NB4 (cell line): ENCODE measurements at regions not wholly inside any gene's neighbourhood (a gene's known extent, or its start where the extent isn't known, plus 50 kb on each side); places are given as distances from the start of the nearest gene placed in this dataset.

ENCODE experiments used
- DNase-seq: peaks from one replicate; pipeline ENCODE4 v3.0.0; 2010; ENCODE audit warnings: low read depth
- H3K4me3 ChIP-seq: one replicate; pipeline ENCODE4 v1.5.1; 2011; ENCODE audit warnings: mild to moderate bottlenecking, low read depth, low read length, moderate library complexity
- MYC ChIP-seq: IDR thresholded peaks from 2 replicates; pipeline ENCODE4 v1.6.1; 2011; ENCODE audit warnings: low read depth, low read length
- POLR2A ChIP-seq: IDR thresholded peaks from 2 replicates; pipeline ENCODE4 v1.6.1; 2011; ENCODE audit warnings: mild to moderate bottlenecking; ENCODE audit not compliant: insufficient read length; ENCODE audit errors: extremely low read depth
- TF ChIP-seq, protein P1 (sequence below): IDR thresholded peaks from one replicate; pipeline ENCODE4 v1.5.1; 2012; ENCODE audit warnings: low read depth, low read length
- TF ChIP-seq, protein P2 (sequence below): IDR thresholded peaks from 2 replicates; pipeline ENCODE4 v1.6.1; 2011; ENCODE audit warnings: low read depth, low read length

DNA sequence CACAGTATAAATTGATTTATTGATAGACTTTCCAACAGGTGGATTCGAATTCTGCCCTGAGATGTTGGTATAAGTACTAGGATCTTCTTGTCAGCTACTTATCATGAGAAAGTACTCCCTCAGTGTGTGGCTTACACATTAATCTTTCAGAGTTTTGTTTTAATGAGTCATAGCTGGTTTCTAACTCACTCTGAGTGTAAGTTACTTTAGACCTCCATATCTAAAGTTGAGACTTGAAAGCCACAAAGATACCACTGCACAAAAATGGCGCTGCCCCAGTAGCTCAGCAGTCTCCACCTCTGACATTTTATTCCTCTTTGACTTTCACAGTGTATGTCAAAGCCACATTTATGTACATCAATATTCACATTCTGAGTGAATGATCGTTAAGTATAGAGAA is 318.5 kb downstream of the ARAP2 start:
- TF ChIP-seq MYC (no peak), POLR2A (no peak)
- TF ChIP-seq, protein P1, sequence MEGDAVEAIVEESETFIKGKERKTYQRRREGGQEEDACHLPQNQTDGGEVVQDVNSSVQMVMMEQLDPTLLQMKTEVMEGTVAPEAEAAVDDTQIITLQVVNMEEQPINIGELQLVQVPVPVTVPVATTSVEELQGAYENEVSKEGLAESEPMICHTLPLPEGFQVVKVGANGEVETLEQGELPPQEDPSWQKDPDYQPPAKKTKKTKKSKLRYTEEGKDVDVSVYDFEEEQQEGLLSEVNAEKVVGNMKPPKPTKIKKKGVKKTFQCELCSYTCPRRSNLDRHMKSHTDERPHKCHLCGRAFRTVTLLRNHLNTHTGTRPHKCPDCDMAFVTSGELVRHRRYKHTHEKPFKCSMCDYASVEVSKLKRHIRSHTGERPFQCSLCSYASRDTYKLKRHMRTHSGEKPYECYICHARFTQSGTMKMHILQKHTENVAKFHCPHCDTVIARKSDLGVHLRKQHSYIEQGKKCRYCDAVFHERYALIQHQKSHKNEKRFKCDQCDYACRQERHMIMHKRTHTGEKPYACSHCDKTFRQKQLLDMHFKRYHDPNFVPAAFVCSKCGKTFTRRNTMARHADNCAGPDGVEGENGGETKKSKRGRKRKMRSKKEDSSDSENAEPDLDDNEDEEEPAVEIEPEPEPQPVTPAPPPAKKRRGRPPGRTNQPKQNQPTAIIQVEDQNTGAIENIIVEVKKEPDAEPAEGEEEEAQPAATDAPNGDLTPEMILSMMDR: no peak
- TF ChIP-seq, protein P2, sequence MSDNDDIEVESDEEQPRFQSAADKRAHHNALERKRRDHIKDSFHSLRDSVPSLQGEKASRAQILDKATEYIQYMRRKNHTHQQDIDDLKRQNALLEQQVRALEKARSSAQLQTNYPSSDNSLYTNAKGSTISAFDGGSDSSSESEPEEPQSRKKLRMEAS: no peak
- no peak for DNase-seq
- no peak overlapping the region for H3K4me3 ChIP-seq

DNA sequence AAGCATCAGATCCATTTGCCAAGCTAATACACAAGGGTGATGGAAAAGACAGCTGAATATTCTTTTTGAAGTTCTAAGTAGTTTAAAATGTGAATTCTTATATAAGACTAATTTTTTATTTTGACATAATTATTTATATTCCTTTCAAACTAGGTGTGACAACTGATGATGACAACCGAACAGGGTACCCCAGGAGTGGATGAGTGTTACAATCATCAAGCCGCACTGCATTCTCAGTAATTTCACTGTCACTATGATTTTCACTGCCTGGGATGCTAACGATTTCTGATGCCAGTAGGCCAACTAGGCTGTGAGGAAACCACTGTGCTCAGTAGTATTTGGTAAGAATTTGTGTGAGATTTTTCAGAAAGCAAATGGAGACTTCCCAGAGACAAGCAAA is 317.5 kb downstream of the ARAP2 start:
- no peak for DNase-seq
- TF ChIP-seq, protein P1: no peak
- TF ChIP-seq, protein P2: no peak
- TF ChIP-seq MYC: no peak
- no peak for TF ChIP-seq POLR2A
- no peak overlapping the region for H3K4me3 ChIP-seq

DNA sequence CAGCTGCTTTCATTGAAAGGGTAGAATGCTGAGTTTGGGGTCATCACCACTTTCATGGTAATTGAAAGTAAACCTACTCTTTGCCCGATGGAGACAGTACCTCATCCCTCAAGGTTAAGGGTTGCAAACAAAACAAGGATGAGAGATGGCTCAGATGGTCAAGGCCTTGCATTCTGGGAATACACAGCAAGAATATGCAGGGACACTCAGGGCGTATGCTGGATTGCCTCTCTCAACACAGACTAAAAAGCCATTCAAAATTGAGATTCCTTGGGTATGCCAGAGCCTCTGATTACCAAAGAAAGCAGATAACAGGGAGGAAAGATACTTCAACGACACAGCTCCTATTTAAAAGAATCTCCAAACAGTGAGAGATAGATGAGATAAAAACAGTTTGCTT is 310.4 kb downstream of the ARAP2 start:
- DNase-seq: no peak
- TF ChIP-seq, protein P2: no peak
- TF ChIP-seq MYC (no peak), POLR2A (no peak)
- TF ChIP-seq, protein P1: no peak
- no peak overlapping the region for H3K4me3 ChIP-seq

DNA sequence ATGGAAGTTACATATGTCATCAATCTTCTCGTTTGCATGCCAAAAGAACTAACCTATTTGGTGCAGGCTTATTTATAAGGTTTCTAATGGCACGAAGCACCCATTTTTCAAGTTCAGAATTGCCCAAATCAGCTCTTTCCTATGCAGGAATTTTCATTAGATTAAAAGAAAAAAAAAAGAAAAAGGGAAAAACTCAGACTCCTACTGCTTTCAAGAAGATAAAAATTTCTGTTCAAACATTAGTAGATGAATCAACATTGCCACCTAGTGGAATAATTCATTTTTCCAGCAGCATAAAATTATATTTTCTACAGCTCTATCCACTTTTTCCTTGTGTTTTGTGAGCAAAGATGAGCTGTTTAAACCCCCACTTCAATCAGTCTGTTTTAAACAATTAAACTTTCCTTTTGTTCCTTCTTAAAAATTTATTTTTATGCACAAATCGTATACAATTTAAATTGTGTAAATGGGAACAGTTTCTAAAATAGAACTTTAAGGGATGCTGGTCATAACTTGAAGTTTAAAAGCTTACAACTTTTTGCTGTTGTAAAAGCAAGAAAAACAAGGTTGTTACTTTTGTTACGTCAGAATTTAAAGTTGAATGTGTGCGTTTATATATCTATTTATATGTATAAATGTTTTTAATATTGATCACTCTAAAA is 309.9 kb downstream of the ARAP2 start:
- TF ChIP-seq, protein P1: peak; percentile 34
- TF ChIP-seq POLR2A (no peak), MYC (no peak)
- TF ChIP-seq, protein P2: no peak
- H3K4me3 ChIP-seq: no peak overlapping the region
- peak; percentile 52 for DNase-seq

DNA sequence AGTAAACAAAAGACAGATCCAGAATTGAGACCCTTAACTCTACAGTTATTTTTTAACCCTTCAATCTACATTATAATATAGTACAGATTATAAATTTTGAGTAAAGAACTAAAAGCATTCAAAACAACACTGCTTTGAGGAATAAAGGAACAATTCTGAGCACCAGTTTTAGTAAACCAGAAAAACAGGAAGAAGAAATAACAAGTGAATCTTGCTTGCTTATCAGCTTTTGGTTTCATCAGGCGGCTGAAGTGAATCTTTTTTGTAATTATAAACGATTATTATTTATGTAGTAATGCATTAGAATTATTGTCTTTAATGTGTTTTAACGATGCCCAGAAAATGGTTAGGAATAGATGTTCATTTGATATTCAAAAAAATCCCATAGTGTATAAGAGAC is 305.4 kb downstream of the ARAP2 start:
- H3K4me3 ChIP-seq: no peak overlapping the region
- TF ChIP-seq, protein P1: no peak
- TF ChIP-seq, protein P2: no peak
- TF ChIP-seq MYC (no peak), POLR2A (no peak)
- no peak for DNase-seq
